Aorta (tissue), 5 donors: ENCODE measurements at regions not wholly inside any gene's neighbourhood (a gene's known extent, or its start where the extent isn't known, plus 50 kb on each side); places are given as distances from the start of the nearest gene placed in this dataset.
A peak's percentile ranks its signal among the peaks of the same experiment; 100 is the strongest.

Experiments used
- ATAC-seq: fragments of 200-7000 bp; cut with Tn5 transposase; one replicate; pipeline ENCODE4 v1.9.1; 2022; ENCODE audit warnings: moderate library complexity; ENCODE audit not compliant: low FRiP score
- DNase-seq, 2 donors: peaks; one replicate each; pipeline ENCODE4 v3.0.0-alpha.2; 2020
- H3K27ac ChIP-seq, 2 donors: one replicate each; pipeline ENCODE4 v1.5.1; 2013; ENCODE audit warnings: low read length in 2 of 2, mild to moderate bottlenecking in 2 of 2, moderate library complexity in 2 of 2, control low read depth in 1 of 2, inconsistent platforms in 1 of 2, low read depth in 1 of 2
- H3K27me3 ChIP-seq, 2 donors: one replicate each; pipeline ENCODE4 v1.6.1; 2013; ENCODE audit warnings: control low read depth in 1 of 2, low read length in 1 of 2, mild to moderate bottlenecking in 1 of 2, moderate library complexity in 1 of 2; ENCODE audit not compliant: insufficient read depth in 2 of 2, control insufficient read depth in 1 of 2
- H3K36me3 ChIP-seq, 2 donors: one replicate each; pipeline ENCODE4 v1.6.1; 2013; ENCODE audit warnings: control low read depth in 1 of 2, low read length in 1 of 2, mild to moderate bottlenecking in 1 of 2; ENCODE audit not compliant: insufficient read depth in 2 of 2, control insufficient read depth in 1 of 2
- H3K4me1 ChIP-seq, 2 donors: one replicate each; pipeline ENCODE4 v1.6.1; 2013; ENCODE audit warnings: low read length in 2 of 2, control low read depth in 1 of 2, mild to moderate bottlenecking in 1 of 2, moderate library complexity in 1 of 2; ENCODE audit not compliant: insufficient read depth in 2 of 2, control insufficient read depth in 1 of 2
- H3K4me3 ChIP-seq, 2 donors: one replicate each; pipeline ENCODE4 v1.5.1; 2013; ENCODE audit warnings: low read length in 2 of 2, control low read depth in 1 of 2, mild to moderate bottlenecking in 1 of 2
- H3K9me3 ChIP-seq: one replicate; pipeline ENCODE4 v1.6.1; 2013; ENCODE audit warnings: mild to moderate bottlenecking, low read length; ENCODE audit not compliant: control insufficient read depth
- WGBS, 2 donors: extraction: QIAGEN DNeasy Blood & Tissue Kit; methylation state at CpG; one replicate each; pipeline ENCODE4 v1.1.7; 2013; 5-methylcytosine and 5-hydroxymethylcytosine counted together
- intact Hi-C, 2 donors: fragments of 100-400 bp; cut with DNase I; formaldehyde crosslinking; loops; one replicate each; pipeline versions ENCODE4 v1.14.2 to v1.15.0; 2022
- donor health status: healthy with polysubstance abuse.
- donor health status: Bipolar disorder and iron deficiency.
- donor health status: DM: no; HTN: no; CAD: no.
- donor health status: DM: no; HTN: no; CAD: no.
- donor health status: DM: yes; HTN: yes; CAD: no.

DNA sequence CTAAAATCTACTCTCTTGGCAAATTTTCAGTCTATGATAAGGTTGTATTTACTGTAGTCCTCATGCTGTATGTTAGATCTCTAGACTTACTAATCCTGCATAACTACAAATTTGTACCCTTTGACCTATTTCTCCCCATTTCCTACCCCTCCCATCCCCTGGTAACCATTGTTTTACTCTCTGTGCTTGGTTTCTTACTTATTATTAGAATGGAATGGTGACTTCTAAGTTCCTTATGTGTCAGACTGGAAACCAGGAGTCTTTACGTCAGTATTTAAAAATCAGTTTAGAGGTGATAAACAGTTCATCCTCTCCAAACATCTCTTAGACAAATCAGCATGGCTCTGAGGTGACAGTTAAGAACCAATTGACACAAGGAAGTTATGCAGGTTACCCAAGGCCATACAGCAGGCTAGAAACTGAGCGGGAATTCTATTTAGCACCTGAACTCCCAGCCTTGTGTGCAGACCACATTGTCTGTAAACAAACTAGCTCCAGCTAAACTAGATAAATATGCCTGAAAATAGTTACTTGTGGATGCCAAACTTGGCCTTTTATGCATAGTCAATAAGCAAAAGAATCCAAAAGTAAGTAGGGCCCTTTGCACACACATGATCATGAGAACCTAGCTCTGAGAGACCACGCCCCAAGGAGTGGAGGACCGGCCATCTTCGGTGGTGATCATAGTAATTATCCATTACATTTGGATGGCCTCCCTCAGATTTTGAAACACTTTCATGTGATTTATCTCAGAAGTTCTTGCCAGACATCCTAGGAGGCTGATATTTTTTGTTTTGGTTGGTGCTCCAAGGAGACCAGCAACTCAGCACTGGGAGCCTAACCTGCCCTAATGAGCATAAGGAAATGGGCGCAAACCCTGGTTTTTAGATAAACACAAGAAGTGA, 72.3 kb upstream of the BOC start:
- Histone ChIP-seq H3K27me3 (no peaks in the 10 kb centered on the region), H3K9me3 (no peaks in the 10 kb centered on the region), H3K36me3 (no peaks in the 10 kb centered on the region), H3K4me1 (no peaks in the 10 kb centered on the region), H3K4me3 (no peak overlapping the region), H3K27ac (no peak overlapping the region)
- 76 to 96% methylated on average over 6 of the region's 6 CpGs for WGBS, 2 donors
- DNase-seq (no peak), ATAC-seq (no peak)
- intact Hi-C loops = loop anchor here in 1 of 2 donors (5.0 kb wide), 1 partner anchor 87 kb away; no protein-coding TSS in a partner anchor

DNA sequence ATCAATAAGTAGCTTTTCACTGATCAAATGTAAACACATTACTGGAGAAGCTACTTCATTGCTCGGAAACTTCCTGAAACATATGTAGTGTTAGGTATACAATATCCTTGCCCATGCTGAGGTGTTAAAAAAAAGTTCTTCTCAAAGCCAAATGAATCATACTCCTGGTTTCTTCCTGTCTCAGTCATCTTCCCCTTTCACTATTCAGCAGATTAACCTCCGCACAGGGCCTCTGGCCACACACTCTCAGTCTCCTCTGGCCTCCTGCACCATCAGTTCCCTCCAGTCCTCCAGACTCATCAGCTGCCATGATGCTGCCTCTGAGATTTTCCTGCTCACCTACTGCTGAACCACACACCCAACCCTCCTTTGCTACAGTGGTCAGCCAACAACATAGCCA, 70.5 kb upstream of the BOC start:
- intact Hi-C loops = no loop called here
- DNase-seq = no peak

DNA sequence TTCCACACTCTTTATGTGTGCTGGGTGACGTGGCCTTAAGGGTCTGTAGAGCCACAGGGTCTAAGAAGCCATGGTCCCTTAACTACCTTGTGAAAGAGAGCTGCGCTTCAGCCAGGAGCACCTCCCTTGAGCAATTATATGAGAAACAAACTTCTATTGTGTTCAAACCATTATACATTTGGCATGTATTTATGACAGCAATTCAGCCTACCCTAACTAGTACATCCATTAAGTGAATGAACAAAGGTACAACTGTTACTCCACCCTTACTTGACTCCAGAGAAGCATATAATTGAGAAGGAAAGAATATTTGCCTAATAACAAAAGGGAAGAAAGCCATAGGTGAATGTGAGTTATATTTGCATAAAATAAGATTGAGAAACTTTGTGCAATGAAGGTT, 69.8 kb upstream of the BOC start:
- 91 to 95% methylated on average over 2 of the region's 2 CpGs for WGBS, 2 donors
- intact Hi-C loops = no loop called here

More for the DNA sequence above, 70.5 kb upstream of the BOC start:
- H3K27me3 ChIP-seq = no peaks in the 10 kb centered on the region
- 91 to 97% methylated on average over 2 of the region's 2 CpGs for WGBS, 2 donors
- H3K36me3 ChIP-seq = no peaks in the 10 kb centered on the region
- H3K4me3 ChIP-seq = no peak overlapping the region
- no peaks in the 10 kb centered on the region for H3K9me3 ChIP-seq
- no peaks in the 10 kb centered on the region for H3K4me1 ChIP-seq
- no peak overlapping the region for H3K27ac ChIP-seq
- no peak for ATAC-seq

DNA sequence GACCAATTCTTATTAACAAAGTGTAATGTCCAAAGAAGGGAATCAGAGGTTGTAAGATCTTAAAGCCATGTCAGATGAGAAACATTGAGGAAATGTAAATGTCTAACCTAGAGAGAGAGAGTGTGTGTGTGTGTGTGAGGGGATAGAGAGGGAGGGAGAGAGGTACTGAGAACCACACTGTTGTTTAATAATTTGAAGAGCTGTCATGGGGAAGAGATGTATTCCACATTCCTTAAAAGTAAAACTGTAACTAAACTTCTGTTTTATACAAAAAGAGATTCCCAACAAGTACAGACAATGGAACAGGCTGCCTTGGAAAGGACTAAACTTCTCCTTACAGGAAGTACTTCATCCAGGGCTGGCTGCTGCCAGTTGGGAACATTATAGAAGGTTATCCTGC, 68.9 kb upstream of the BOC start:
- H3K9me3 ChIP-seq = no peaks in the 10 kb centered on the region
- intact Hi-C loops = no loop called here
- DNase-seq (no peak), ATAC-seq (no peak)
- H3K4me3 ChIP-seq = no peak overlapping the region
- H3K27me3 ChIP-seq = no peaks in the 10 kb centered on the region
- H3K4me1 ChIP-seq = no peaks in the 10 kb centered on the region
- H3K36me3 ChIP-seq = no peaks in the 10 kb centered on the region
- H3K27ac ChIP-seq = no peak overlapping the region

More for the DNA sequence above, 69.8 kb upstream of the BOC start:
- H3K36me3 ChIP-seq = no peaks in the 10 kb centered on the region
- H3K27ac ChIP-seq = no peak overlapping the region
- DNase-seq (no peak), ATAC-seq (no peak)
- H3K4me3 ChIP-seq = no peak overlapping the region
- no peaks in the 10 kb centered on the region for H3K9me3 ChIP-seq
- H3K27me3 ChIP-seq = no peaks in the 10 kb centered on the region
- H3K4me1 ChIP-seq = no peaks in the 10 kb centered on the region

DNA sequence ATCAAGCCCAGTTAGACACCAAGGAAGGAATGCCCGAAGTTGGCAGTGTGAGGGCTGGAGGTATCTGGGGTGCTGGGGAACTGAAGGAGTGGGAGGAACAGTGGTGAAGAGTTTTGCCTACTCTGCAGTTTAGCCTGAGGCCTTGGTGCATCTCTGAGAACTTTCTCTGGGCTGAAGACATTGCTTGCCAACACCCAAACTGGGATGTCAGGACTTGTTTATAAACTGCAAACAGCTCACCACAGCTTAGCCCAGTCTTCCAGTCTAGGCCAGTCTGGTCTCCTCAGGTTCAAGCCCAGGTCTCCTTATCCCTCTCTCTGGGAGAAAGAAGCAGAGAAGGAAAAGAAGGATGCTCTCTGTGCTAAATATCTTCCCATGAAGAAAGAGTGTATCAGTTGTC, 68.0 kb upstream of the BOC start:
- 91 to 100% methylated on average over 1 of the region's 1 CpG for WGBS, 2 donors
- H3K4me1 ChIP-seq = no peaks in the 10 kb centered on the region
- intact Hi-C loops = no loop called here
- H3K9me3 ChIP-seq = no peaks in the 10 kb centered on the region
- no peak overlapping the region for H3K27ac ChIP-seq
- no peak for ATAC-seq
- no peaks in the 10 kb centered on the region for H3K36me3 ChIP-seq
- DNase-seq = no peak
- no peaks in the 10 kb centered on the region for H3K27me3 ChIP-seq
- H3K4me3 ChIP-seq = no peak overlapping the region

DNA sequence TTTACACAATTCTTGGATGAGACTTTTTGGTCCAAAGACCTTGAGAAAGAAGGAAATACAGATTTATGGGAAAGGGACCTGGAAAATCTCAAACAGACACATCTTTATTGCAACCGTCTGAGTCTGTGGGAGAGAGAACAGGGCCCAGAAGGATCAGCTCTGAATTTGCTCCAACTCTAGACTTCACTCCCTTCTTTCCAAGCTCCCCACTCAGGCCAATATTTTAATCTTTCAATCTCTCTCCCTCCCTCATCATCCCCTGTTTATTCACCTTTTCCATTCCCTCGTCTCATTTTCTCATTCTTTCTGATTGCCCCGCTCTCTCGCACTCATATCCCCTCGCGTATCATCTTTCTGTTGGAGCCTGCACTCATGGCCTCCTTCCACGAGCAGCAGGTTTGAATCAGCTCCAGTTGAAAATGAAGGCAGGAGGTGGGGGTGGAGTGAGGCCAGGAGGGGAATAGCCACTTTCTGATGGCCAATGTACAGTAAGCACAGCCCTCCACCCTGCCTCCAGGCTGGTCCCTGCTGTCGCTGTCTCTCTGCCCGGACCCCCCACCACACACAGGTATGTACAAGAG, 63.6 kb upstream of the BOC start:
- ATAC-seq = peak; percentile 53
- no peaks in the 10 kb centered on the region for H3K4me1 ChIP-seq
- DNase-seq = peak in 1 of 2 donors; percentile 52
- no peak overlapping the region for H3K4me3 ChIP-seq
- no peaks in the 10 kb centered on the region for H3K36me3 ChIP-seq
- H3K9me3 ChIP-seq = no peaks in the 10 kb centered on the region
- intact Hi-C loops = no loop called here
- 48 to 70% methylated on average over 9 of the region's 9 CpGs for WGBS, 2 donors
- H3K27ac ChIP-seq = no peak overlapping the region
- H3K27me3 ChIP-seq = no peaks in the 10 kb centered on the region

DNA sequence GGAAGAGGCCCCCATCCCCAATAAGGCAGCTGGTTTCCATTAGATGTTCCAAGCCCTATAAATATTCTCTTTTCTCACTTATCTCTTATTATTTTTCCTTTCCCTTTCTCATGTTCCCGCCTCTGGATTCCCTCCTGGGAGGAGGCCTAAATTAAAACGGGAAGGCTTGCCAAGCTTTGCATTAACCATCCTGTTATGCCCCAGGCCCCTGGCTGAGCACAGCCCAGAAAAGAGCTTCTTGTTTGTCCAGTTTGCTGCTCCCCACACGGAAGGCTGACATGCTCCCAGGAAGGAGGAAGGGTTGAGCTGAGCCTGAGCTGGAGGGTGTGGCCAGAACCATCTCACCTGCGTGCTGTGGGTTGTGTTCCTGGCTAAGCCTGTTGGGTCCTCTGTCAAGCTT, 63.1 kb upstream of the BOC start:
- intact Hi-C loops = no loop called here
- Histone ChIP-seq H3K36me3 (no peaks in the 10 kb centered on the region), H3K9me3 (no peaks in the 10 kb centered on the region), H3K4me3 (no peak overlapping the region), H3K27me3 (no peaks in the 10 kb centered on the region), H3K27ac (no peak overlapping the region), H3K4me1 (no peaks in the 10 kb centered on the region)
- peak; percentile 5 for ATAC-seq
- no peak for DNase-seq
- WGBS, 2 donors = 21 to 29% methylated on average over 4 of the region's 4 CpGs

DNA sequence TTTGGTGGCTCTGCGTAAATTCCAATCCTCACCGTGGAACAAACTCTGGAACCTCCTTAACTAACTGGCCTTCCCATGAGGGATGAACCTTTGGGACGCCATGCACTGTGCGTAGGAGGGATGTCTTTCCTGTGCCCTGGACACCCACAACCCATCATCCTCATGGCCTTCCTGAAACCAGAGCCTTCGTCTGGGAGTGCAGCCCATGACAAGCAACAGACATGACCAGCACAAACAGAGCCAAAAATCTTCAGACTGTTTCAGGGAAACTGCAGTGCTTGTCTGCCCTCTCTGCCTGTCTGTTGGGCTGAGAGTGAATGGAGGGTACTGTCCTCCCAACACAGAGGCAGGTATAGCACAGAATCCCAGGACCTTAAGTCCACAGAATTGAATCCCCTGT, 61.1 kb upstream of the BOC start:
- Histone ChIP-seq H3K27me3 (no peaks in the 10 kb centered on the region), H3K36me3 (no peaks in the 10 kb centered on the region), H3K4me1 (no peaks in the 10 kb centered on the region), H3K27ac (no peak overlapping the region), H3K9me3 (no peaks in the 10 kb centered on the region), H3K4me3 (no peak overlapping the region)
- ATAC-seq (no peak), DNase-seq (no peak)
- WGBS, 2 donors = 95 to 98% methylated on average over 5 of the region's 5 CpGs
- intact Hi-C loops = no loop called here

DNA sequence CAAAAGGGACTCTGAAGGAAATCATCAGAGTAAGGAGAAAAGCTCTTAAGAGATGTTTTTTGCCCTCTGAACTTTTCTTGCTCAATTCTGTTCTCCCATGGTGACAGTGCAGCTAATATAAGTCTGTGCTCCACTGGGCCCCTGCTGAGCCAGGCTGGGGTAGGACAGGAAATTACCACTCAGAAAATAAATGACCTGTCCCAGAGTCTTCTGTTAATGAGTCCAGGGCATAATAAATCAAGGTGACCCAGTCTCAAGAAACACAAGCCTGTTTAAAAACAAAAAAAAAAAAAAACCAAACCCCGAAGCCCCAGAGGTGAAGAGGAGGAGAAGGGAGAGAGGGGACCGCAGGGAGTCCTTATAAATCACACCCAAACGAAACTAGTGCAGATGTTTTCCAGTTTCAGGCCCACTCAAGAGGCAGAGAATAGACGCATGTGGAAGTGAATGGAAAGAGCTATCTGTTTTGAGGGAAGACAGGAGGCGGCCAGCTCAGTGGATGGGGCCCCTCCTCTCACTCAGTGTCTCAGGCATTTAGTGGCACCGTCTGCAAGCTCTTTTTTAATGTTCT, 59.8 kb upstream of the BOC start:
- H3K27ac ChIP-seq = no peak overlapping the region
- intact Hi-C loops = no loop called here
- no peaks in the 10 kb centered on the region for H3K4me1 ChIP-seq
- DNase-seq = peak in 1 of 2 donors; percentile 48
- no peaks in the 10 kb centered on the region for H3K9me3 ChIP-seq
- 91 to 93% methylated on average over 6 of the region's 6 CpGs for WGBS, 2 donors
- ATAC-seq = peak; percentile 88
- no peak overlapping the region for H3K4me3 ChIP-seq
- H3K27me3 ChIP-seq = no peaks in the 10 kb centered on the region
- no peaks in the 10 kb centered on the region for H3K36me3 ChIP-seq
